ENCODE measurements at regions not wholly inside any gene's neighbourhood (a gene's known extent, or its start where the extent isn't known, plus 50 kb on each side); places are given as distances from the start of the nearest gene placed in this dataset.

DNA sequence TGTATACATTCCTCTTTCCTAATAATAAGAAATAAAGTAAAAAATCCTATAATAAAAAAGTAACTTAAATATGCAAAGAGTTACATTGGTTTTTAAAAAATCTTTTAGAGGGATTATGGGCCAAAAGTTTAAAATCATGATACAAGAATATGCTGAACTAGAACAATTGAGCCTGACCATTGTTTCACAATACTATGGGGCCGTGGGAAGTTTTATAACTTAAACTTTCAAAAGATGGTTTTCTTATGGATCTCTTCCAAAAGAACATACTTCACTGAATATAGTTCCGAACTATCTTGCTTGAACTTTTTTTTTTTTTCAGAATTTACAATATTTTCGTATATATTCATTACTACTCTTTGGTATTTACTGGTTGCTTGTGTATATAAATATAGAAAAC is 97.6 kb downstream of the NFKBIZ start:
- ChIA-PET CTCF (no interaction called here), POLR2A (no interaction called here)
- no peak for DNase-seq (ENCODE audit: extremely low spot score)
- TF ChIP-seq SP1 (IDR thresholded peaks at IDR 0.05) (no peak), ZNF384 (IDR thresholded peaks at IDR 0.05) (no peak), HDGF (IDR thresholded peaks at IDR 0.05; ENCODE audit: borderline replicate concordance) (no peak), ARNT (IDR thresholded peaks at IDR 0.05) (no peak), FOXK2 (IDR thresholded peaks at IDR 0.05) (no peak), LEF1 (IDR thresholded peaks at IDR 0.05; ENCODE audit: borderline replicate concordance) (no peak), BHLHE40 (IDR thresholded peaks at IDR 0.05; ENCODE audit: borderline replicate concordance) (no peak), ELF4 (IDR thresholded peaks at IDR 0.05) (no peak), FOXM1 (IDR thresholded peaks at IDR 0.05; ENCODE audit: borderline replicate concordance) (no peak), TARDBP (IDR thresholded peaks at IDR 0.05) (no peak), FOXA1 (IDR thresholded peaks at IDR 0.05) (no peak), PKNOX1 (IDR thresholded peaks at IDR 0.05) (no peak), L3MBTL2 (conservative IDR thresholded peaks at IDR 0.05) (no peak)

DNA sequence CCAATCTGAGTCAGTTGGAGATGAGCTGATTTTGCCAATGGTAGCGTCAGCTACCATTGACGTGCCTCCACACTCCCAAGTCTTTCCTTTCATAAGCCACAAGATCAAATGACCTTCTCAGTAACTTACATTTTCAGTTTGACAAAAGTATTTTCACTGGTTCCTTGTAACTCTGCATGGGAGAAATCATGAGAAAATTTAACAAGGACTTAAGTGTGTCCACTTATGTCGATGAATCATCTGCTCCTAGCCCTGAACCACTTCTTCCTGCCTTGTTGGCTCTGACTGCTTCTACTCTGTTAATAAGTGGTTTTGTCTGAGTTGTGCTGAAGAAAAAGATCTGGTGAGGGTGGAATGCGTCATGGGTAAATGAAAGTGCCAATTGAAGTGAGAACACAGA is 101.2 kb downstream of the NFKBIZ start:
- CTCF ChIA-PET = interaction anchor here (0.7 kb wide), 1 partner anchor 21 kb away, joined by 3 read pairs; no protein-coding TSS in a partner anchor
- TF ChIP-seq SP1 (IDR thresholded peaks at IDR 0.05) (no peak), FOXA1 (IDR thresholded peaks at IDR 0.05) (no peak), ELF4 (IDR thresholded peaks at IDR 0.05) (no peak), HDGF (IDR thresholded peaks at IDR 0.05; ENCODE audit: borderline replicate concordance) (no peak), ZNF384 (IDR thresholded peaks at IDR 0.05) (no peak)
- POLR2A ChIA-PET = no interaction called here
- DNase-seq (ENCODE audit: extremely low spot score) = no peak

DNA sequence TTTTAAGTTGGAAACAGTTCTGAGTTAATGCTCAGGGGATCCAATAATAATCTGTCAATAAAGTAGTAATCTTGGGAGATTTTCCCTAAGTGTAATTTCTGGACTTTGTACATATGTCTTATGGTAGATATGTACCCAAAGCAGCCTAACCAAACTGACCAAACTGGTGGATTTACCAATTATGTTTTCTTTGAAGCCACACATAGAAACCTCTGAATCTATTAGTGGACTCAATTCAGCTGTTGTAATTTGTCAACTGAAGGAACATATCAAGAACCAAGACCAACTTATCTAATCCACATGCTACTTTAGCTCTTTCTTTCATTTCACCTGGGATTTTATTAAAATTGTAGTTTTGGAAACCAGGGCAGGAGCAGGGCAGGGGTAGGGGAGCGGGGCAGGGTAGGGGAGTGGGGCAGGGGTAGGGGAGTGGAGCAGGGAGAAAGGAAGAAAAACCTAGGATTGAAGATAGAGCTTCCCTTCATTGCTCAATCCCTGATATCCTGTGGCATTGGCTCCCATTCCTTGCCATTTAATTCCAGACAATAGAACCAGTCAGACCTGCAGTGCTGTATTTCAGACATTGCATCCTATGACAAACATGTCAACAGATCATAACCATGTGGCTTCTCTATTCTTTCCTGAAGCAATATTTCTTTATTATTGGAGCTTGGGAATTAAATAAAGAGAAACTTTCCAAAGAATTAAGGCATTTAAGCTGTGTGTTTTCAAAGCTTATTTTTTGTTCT is 101.8 kb downstream of the NFKBIZ start:
- no peak for TF ChIP-seq L3MBTL2 (conservative IDR thresholded peaks at IDR 0.05)
- no peak for TF ChIP-seq LEF1 (IDR thresholded peaks at IDR 0.05; ENCODE audit: borderline replicate concordance)
- TF ChIP-seq NFRKB (IDR thresholded peaks at IDR 0.05) = no peak
- TF ChIP-seq ZNF384 (IDR thresholded peaks at IDR 0.05) = no peak
- TF ChIP-seq FOXM1 (IDR thresholded peaks at IDR 0.05; ENCODE audit: borderline replicate concordance) = no peak
- no peak for TF ChIP-seq PKNOX1 (IDR thresholded peaks at IDR 0.05)
- no peak for TF ChIP-seq HDGF (IDR thresholded peaks at IDR 0.05; ENCODE audit: borderline replicate concordance)
- no peak for TF ChIP-seq ARNT (IDR thresholded peaks at IDR 0.05)
- TF ChIP-seq CTBP1 (IDR thresholded peaks at IDR 0.05; ENCODE audit: borderline replicate concordance) = no peak
- no peak for TF ChIP-seq FOXK2 (IDR thresholded peaks at IDR 0.05)
- ChIA-PET CTCF (no interaction called here), POLR2A (no interaction called here)
- no peak for DNase-seq (ENCODE audit: extremely low spot score)

GRCh38 chr3:101954361-101954760 is 105.0 kb downstream of the NFKBIZ start:
- ChIA-PET POLR2A (no interaction called here), CTCF (no interaction called here)
- no peak for TF ChIP-seq L3MBTL2 (conservative IDR thresholded peaks at IDR 0.05)
- no peak for DNase-seq (ENCODE audit: extremely low spot score)

- DNase-seq (ENCODE audit: extremely low spot score) = no peak
- CTCF ChIA-PET = no interaction called here
- TF ChIP-seq BHLHE40 (IDR thresholded peaks at IDR 0.05; ENCODE audit: borderline replicate concordance) (no peak), SUZ12 (IDR thresholded peaks at IDR 0.05) (no peak), FOXK2 (IDR thresholded peaks at IDR 0.05) (no peak), FOXM1 (IDR thresholded peaks at IDR 0.05; ENCODE audit: borderline replicate concordance) (no peak), ARNT (IDR thresholded peaks at IDR 0.05) (no peak), ELF4 (IDR thresholded peaks at IDR 0.05) (no peak), HDGF (IDR thresholded peaks at IDR 0.05; ENCODE audit: borderline replicate concordance) (no peak), NFRKB (IDR thresholded peaks at IDR 0.05) (no peak), SP1 (IDR thresholded peaks at IDR 0.05) (no peak), LEF1 (IDR thresholded peaks at IDR 0.05; ENCODE audit: borderline replicate concordance) (no peak), PKNOX1 (IDR thresholded peaks at IDR 0.05) (no peak), ZNF384 (IDR thresholded peaks at IDR 0.05) (no peak), TARDBP (IDR thresholded peaks at IDR 0.05) (no peak), FOXA1 (IDR thresholded peaks at IDR 0.05) (no peak), CTBP1 (IDR thresholded peaks at IDR 0.05; ENCODE audit: borderline replicate concordance) (no peak), L3MBTL2 (conservative IDR thresholded peaks at IDR 0.05) (no peak)
- POLR2A ChIA-PET = no interaction called here
These were observed 105.6 kb downstream of the NFKBIZ start for GRCh38 chr3:101954936-101955335.

DNA sequence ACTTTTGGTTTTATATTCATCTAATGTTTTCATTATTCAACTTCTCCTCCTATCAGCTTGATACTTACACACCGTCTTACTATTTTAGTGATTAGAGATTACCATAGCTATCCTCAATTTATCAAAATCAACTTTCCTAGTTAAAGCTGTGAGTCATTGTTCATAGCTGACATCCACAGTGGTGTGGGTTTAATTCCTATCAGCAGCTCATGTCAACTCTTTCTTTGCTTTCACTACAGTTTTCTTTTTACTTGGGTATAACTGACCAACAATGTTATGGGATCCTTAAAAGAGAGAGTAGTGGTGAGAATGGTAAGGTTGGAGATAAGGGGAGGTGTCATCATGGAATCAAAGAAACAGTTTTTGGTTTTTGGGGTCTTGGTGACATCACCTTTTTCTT is 112.7 kb downstream of the NFKBIZ start:
- ChIA-PET POLR2A (interaction anchor here (2.3 kb wide), 1 partner anchor 113 kb away, joined by 10 read pairs; the partner anchor contains the start of gene NFKBIZ), CTCF (no interaction called here)
- DNase-seq (ENCODE audit: extremely low spot score) = no peak

DNA sequence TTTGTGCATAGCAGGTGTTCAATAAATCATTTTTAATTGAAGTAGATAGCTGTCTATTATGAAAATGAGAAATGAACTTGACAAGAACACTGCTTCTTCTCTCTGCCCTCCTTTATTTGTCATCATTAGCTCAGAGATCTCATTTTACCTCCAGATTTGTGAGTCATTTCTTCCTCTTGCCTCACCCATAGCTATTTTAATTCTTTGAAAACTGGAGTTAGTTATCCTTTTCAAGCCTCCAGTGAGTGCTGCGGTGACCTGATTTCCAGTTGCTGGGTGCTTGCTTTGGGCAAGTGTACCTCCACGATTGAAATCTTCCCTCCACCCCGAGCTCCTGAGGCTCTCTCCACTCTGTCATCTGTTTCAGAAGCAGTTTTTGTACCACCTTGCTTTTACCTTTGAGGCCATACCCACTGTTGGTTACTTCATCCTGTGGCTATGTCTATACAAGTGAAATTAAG is 114.6 kb downstream of the NFKBIZ start:
- no peak for DNase-seq (ENCODE audit: extremely low spot score)
- CTCF ChIA-PET = no interaction called here
- no peak for TF ChIP-seq ELF4 (IDR thresholded peaks at IDR 0.05)
- TF ChIP-seq FOXA1 (IDR thresholded peaks at IDR 0.05) = no peak
- no peak for TF ChIP-seq SUZ12 (IDR thresholded peaks at IDR 0.05)
- no peak for TF ChIP-seq FOXK2 (IDR thresholded peaks at IDR 0.05)
- no peak for TF ChIP-seq BHLHE40 (IDR thresholded peaks at IDR 0.05; ENCODE audit: borderline replicate concordance)
- no peak for TF ChIP-seq NFRKB (IDR thresholded peaks at IDR 0.05)
- no peak; the same call in 1 of the 2 replicates for TF ChIP-seq PKNOX1 (IDR thresholded peaks at IDR 0.05)
- TF ChIP-seq SP1 (IDR thresholded peaks at IDR 0.05) = no peak
- TF ChIP-seq TARDBP (IDR thresholded peaks at IDR 0.05) = no peak
- TF ChIP-seq LEF1 (IDR thresholded peaks at IDR 0.05; ENCODE audit: borderline replicate concordance) = no peak
- no peak for TF ChIP-seq ARNT (IDR thresholded peaks at IDR 0.05)
- TF ChIP-seq HDGF (IDR thresholded peaks at IDR 0.05; ENCODE audit: borderline replicate concordance) = no peak
- no peak for TF ChIP-seq ZNF384 (IDR thresholded peaks at IDR 0.05)
- TF ChIP-seq FOXM1 (IDR thresholded peaks at IDR 0.05; ENCODE audit: borderline replicate concordance) = no peak

More for the DNA sequence above, 112.7 kb downstream of the NFKBIZ start:
- TF ChIP-seq ZNF384 (IDR thresholded peaks at IDR 0.05) = no peak

More for the DNA sequence above, 114.6 kb downstream of the NFKBIZ start:
- POLR2A ChIA-PET = interaction anchor here (2.3 kb wide), 1 partner anchor 115 kb away, joined by 10 read pairs; the partner anchor contains the start of gene NFKBIZ

Measured in HEK293T (cell line).